BLaER1 treated with 17β-estradiol and CSF1 and Interleukin-3, amounts not matched to agents 10 nM and 100 nM (cell line): ENCODE measurements at regions not wholly inside any gene's neighbourhood (a gene's known extent, or its start where the extent isn't known, plus 50 kb on each side); places are given as distances from the start of the nearest gene placed in this dataset.

Source experiments
- H3K27ac ChIP-seq, 11 experiments: shearing (Covaris generic); formaldehyde crosslinking; 2 replicates each; pipeline ENCODE4 v1.8.1; 2022
- H3K27me3 ChIP-seq, 11 experiments: shearing (Covaris generic); formaldehyde crosslinking; 2 replicates each; pipeline ENCODE4 v1.8.1; 2022
- H3K36me3 ChIP-seq, 11 experiments: shearing (Covaris generic); formaldehyde crosslinking; 2 replicates each; pipeline ENCODE4 v1.8.1; 2022
- H3K4me1 ChIP-seq, 10 experiments: shearing (Covaris generic); formaldehyde crosslinking; 2 replicates each; pipeline ENCODE4 v1.8.1; 2022
- H3K4me2 ChIP-seq, 11 experiments: shearing (Covaris generic); formaldehyde crosslinking; 2 replicates each; pipeline ENCODE4 v1.8.1; 2022
- H3K4me3 ChIP-seq, 10 experiments: shearing (Covaris generic); formaldehyde crosslinking; 2 replicates each; pipeline ENCODE4 v1.8.1; 2022
- H3K9ac ChIP-seq, 11 experiments: shearing (Covaris generic); formaldehyde crosslinking; 2 replicates each; pipeline ENCODE4 v1.8.1; 2022
- H3K9me3 ChIP-seq, 11 experiments: shearing (Covaris generic); formaldehyde crosslinking; replicated peaks in 1 of 11; 2 replicates each; pipeline ENCODE4 v1.8.1; 2022
- H4K20me1 ChIP-seq, 11 experiments: shearing (Covaris generic); formaldehyde crosslinking; 2 replicates each; pipeline ENCODE4 v1.8.1; 2022
- Cebpa-rat ChIP-seq, 11 experiments: shearing (Covaris generic); IDR thresholded peaks; 2 replicates each; pipeline ENCODE4 v1.8.1; 2022

DNA sequence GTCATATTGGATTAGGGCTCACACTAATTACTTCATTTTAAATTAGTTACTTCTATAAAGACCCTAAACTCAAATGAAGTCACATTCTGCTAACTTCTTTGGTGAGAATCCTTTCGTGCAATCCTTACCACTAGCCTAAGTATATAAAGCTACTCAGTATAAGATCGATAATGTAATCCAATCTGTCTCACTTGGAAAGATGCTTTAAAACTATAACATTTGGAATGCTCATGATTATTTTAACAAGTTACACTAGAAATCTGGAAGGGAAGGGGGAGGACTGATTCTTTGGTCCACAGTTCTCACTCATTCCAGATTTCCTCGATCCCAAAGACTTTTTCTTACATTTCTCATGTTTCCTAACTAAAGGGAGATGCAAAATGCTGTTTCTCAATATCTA is 336.4 kb upstream of the SLIT2 start:
- Histone ChIP-seq H4K20me1 (no peaks in the 10 kb centered on the region), H3K27ac (no peak overlapping the region), H3K27me3 (no peaks in the 10 kb centered on the region), H3K9me3 (peaks cover 0 to 8% (median 0%) of the 10 kb centered on the region in 11 experiments; a peak in 6 of 22 replicates), H3K4me2 (no peak overlapping the region), H3K9ac (no peak overlapping the region), H3K4me3 (no peak overlapping the region), H3K4me1 (no peaks in the 10 kb centered on the region), H3K36me3 (no peaks in the 10 kb centered on the region)
- TF ChIP-seq Cebpa-rat (IDR thresholded peaks at IDR 0.05) = no peak

GRCh38 chr4:19913650-19914049 is 338.1 kb upstream of the SLIT2 start:
- Histone ChIP-seq H3K27me3 (no peaks in the 10 kb centered on the region), H3K27ac (no peak overlapping the region), H3K4me1 (no peaks in the 10 kb centered on the region), H3K36me3 (no peaks in the 10 kb centered on the region), H3K4me2 (no peak overlapping the region), H4K20me1 (no peaks in the 10 kb centered on the region), H3K4me3 (no peak overlapping the region), H3K9me3 (peaks cover 0 to 5% (median 0%) of the 10 kb centered on the region in 11 experiments; a peak in 1 of 22 replicates), H3K9ac (no peak overlapping the region)
- no peak for TF ChIP-seq Cebpa-rat (IDR thresholded peaks at IDR 0.05)

DNA sequence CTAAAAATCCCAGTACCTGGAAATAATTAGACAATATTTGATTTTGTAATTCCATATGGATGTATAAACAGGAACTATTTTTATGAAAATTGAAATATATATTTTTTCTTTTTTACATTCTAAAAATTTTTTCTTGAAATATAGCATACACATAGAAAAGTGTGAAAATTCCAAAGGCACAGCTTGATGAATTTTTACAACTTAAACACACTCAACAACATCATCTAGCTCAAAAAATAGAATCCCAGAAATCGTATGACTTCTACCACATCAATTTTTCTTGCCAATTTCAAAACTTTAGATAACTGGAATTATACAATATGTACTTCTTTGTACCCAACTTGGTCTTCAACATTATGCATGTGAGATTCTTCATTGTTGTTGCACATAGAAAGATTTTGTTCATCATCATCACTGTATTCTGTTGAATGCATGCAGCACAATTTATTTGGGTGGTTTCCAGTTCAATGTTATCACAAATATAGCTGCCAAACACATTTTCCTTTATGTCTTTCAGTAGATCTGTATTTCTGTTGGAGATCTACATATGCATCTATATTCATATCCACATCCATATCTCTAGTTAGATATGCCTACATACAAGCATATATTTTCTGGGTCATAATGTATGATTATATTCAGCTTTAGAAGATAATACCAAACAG is 340.7 kb upstream of the SLIT2 start:
- Histone ChIP-seq H3K27ac (no peak overlapping the region), H3K27me3 (no peaks in the 10 kb centered on the region), H3K4me1 (no peaks in the 10 kb centered on the region), H3K9ac (no peak overlapping the region), H3K4me2 (no peak overlapping the region), H3K36me3 (no peaks in the 10 kb centered on the region), H3K9me3 (no peaks in the 10 kb centered on the region), H3K4me3 (no peak overlapping the region), H4K20me1 (no peaks in the 10 kb centered on the region)
- no peak for TF ChIP-seq Cebpa-rat (IDR thresholded peaks at IDR 0.05)

DNA sequence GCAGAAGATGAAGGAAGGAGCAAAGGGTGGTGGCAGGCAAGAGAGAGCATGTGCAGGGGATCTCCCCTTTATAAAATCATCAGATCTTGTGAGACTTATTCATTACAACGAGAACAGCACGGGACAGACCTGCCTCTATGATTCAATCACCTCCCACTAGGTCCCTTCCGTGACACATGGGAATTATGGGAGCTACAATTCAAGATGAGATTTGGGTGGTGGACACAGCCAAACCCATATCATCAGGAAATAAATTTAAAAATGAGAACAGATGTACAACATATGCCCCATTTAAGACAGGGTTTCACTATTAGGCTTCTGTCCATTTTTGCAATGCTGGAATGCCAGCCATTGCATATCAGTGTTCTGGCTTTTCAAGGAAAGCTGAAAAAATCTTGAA is 346.7 kb upstream of the SLIT2 start:
- no peaks in the 10 kb centered on the region for H3K9me3 ChIP-seq
- no peaks in the 10 kb centered on the region for H4K20me1 ChIP-seq
- TF ChIP-seq Cebpa-rat (IDR thresholded peaks at IDR 0.05) = no peak

DNA sequence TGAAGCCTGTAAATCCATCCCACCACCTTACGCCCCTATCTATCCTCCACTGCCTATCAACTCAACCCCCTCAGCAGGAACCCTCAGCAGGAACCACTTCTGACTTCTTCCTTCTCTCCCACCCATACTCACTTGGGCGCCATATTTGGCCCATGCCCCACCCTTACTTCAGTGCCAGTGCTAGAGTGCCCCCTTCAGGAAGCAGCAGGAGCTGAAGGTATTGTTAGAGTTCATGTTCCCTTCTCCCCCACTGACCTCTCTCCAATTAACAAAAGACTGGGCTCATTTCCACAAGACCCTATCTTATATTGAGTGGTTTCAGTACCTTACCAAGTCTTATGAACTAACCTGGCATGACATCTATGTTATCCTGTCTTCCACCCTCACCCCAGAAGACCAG is 363.1 kb upstream of the SLIT2 start:
- H3K36me3 ChIP-seq = no peaks in the 10 kb centered on the region
- no peak overlapping the region for H3K4me2 ChIP-seq
- H3K4me1 ChIP-seq = no peaks in the 10 kb centered on the region
- TF ChIP-seq Cebpa-rat (IDR thresholded peaks at IDR 0.05) = no peak
- no peaks in the 10 kb centered on the region for H3K27me3 ChIP-seq
- H3K27ac ChIP-seq = no peak overlapping the region
- peaks cover 0 to 28% (median 10%) of the 10 kb centered on the region in 11 experiments; a peak in 13 of 22 replicates for H3K9me3 ChIP-seq
- no peak overlapping the region for H3K4me3 ChIP-seq
- H3K9ac ChIP-seq = no peak overlapping the region
- no peaks in the 10 kb centered on the region for H4K20me1 ChIP-seq

More for the DNA sequence above, 346.7 kb upstream of the SLIT2 start:
- no peak overlapping the region for H3K9ac ChIP-seq
- H3K27ac ChIP-seq = no peak overlapping the region
- no peaks in the 10 kb centered on the region for H3K36me3 ChIP-seq
- no peaks in the 10 kb centered on the region for H3K27me3 ChIP-seq
- no peak overlapping the region for H3K4me3 ChIP-seq
- H3K4me2 ChIP-seq = no peak overlapping the region
- no peaks in the 10 kb centered on the region for H3K4me1 ChIP-seq

- H3K4me1 ChIP-seq = peaks cover 0 to 21% (median 20%) of the 10 kb centered on the region in 10 experiments; a peak in 15 of 20 replicates
- no peak overlapping the region for H3K4me3 ChIP-seq
- H4K20me1 ChIP-seq = no peaks in the 10 kb centered on the region
- H3K36me3 ChIP-seq = no peaks in the 10 kb centered on the region
- peaks cover 0 to 17% (median 10%) of the 10 kb centered on the region in 11 experiments; a peak in 13 of 22 replicates for H3K9me3 ChIP-seq
- H3K27ac ChIP-seq = no peak overlapping the region
- no peak overlapping the region for H3K4me2 ChIP-seq
- no peaks in the 10 kb centered on the region for H3K27me3 ChIP-seq
- no peak overlapping the region for H3K9ac ChIP-seq
- TF ChIP-seq Cebpa-rat (IDR thresholded peaks at IDR 0.05) = no peak
Observed at GRCh38 chr4:19883841-19884240, 367.9 kb upstream of the SLIT2 start.

DNA sequence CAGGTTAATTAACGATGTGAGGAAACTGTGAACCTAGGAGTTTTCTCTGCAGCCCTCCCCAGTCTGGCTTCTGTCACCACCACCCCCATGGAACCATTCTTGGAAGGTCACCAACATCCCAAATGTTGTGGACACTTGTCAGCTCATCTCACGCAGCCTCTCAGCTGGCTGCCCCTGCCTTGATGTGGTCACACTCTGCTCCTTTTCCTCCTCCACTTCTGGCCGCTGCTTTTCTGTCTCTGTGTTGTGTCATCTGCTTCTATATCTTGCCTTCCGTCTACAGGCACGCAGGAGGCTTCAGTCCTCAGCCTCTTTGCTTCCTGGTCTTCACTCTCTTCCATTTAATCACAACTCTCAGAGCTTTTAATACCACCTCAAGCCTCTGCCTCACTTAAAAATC is 371.5 kb upstream of the SLIT2 start:
- Histone ChIP-seq H3K4me2 (peak overlapping the region in 9 of 11 experiments; percentile 15 to 76 (median 58); a peak in 18 of 22 replicates), H3K36me3 (no peaks in the 10 kb centered on the region), H3K9ac (no peak overlapping the region), H3K27me3 (no peaks in the 10 kb centered on the region), H3K4me1 (peaks cover 0 to 24% (median 21%) of the 10 kb centered on the region in 10 experiments; a peak in 15 of 20 replicates), H3K9me3 (0 out of 22 replicates have a peak, but pooled peaks cover 0 to 3% (median 0%) of the 10 kb centered on the region in 11 experiments), H3K27ac (no peak overlapping the region), H3K4me3 (no peak overlapping the region), H4K20me1 (no peaks in the 10 kb centered on the region)
- no peak for TF ChIP-seq Cebpa-rat (IDR thresholded peaks at IDR 0.05)

DNA sequence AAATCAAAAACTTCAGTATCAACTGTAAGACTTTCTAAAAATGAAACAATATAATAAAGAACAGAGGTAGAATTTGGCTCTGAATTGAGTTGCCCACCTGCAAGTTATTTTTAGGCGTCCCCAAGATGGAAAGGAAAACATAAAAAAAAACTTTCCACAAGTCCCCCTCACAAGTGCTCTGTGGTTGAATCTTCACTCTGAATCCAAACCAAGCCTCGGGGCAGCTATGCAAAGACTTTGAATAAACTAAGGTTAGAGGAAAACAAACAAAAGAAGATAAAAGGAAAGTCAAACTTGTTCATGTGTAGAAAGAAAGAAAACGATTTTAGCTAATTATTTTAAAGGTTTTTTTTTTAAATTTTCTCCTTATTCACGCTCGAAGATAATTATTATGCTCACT is 372.4 kb upstream of the SLIT2 start:
- H3K27ac ChIP-seq = no peak overlapping the region
- no peak overlapping the region for H3K9ac ChIP-seq
- no peaks in the 10 kb centered on the region for H4K20me1 ChIP-seq
- TF ChIP-seq Cebpa-rat (IDR thresholded peaks at IDR 0.05) = no peak
- H3K36me3 ChIP-seq = no peaks in the 10 kb centered on the region
- H3K4me1 ChIP-seq = peaks cover 0 to 24% (median 21%) of the 10 kb centered on the region in 10 experiments; a peak in 15 of 20 replicates
- H3K4me3 ChIP-seq = no peak overlapping the region
- peak overlapping the region in 8 of 11 experiments; percentile 24 to 76 (median 60); a peak in 16 of 22 replicates for H3K4me2 ChIP-seq
- no peaks in the 10 kb centered on the region for H3K27me3 ChIP-seq
- 0 out of 22 replicates have a peak, but pooled peaks cover 0 to 3% (median 0%) of the 10 kb centered on the region in 11 experiments for H3K9me3 ChIP-seq

DNA sequence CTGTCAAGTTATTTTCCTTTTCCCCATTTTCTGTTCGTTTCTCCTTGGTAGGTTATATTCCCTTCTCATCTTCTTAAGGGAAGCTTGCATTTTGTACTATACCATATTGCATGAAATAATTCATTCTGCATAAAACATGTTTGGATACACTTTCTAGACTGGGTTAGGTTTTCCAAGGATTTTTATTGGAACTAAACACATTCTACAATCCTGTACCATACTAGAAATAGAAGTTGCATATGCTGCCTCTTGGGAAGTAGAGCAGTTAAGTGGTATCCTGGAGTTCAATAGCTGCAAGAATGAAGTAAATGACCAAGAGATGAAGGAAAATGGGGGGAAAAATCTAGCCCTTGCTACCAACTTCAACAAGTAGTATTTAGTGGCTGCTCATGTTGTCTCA is 393.7 kb upstream of the SLIT2 start:
- H3K4me3 ChIP-seq = no peak overlapping the region
- H4K20me1 ChIP-seq = no peaks in the 10 kb centered on the region
- TF ChIP-seq Cebpa-rat (IDR thresholded peaks at IDR 0.05) = no peak
- H3K27me3 ChIP-seq = no peaks in the 10 kb centered on the region
- no peaks in the 10 kb centered on the region for H3K36me3 ChIP-seq
- H3K9ac ChIP-seq = no peak overlapping the region
- H3K4me2 ChIP-seq = no peak overlapping the region
- H3K27ac ChIP-seq = no peak overlapping the region
- H3K4me1 ChIP-seq = no peaks in the 10 kb centered on the region
- H3K9me3 ChIP-seq = peaks cover 0 to 16% (median 8%) of the 10 kb centered on the region in 11 experiments; a peak in 7 of 22 replicates

GRCh38 chr4:19857380-19857779 is 394.3 kb upstream of the SLIT2 start:
- H3K27me3 ChIP-seq = no peaks in the 10 kb centered on the region
- no peak for TF ChIP-seq Cebpa-rat (IDR thresholded peaks at IDR 0.05)
- no peaks in the 10 kb centered on the region for H3K36me3 ChIP-seq
- peaks cover 0 to 16% (median 8%) of the 10 kb centered on the region in 11 experiments; a peak in 7 of 22 replicates for H3K9me3 ChIP-seq
- H3K4me3 ChIP-seq = no peak overlapping the region
- H4K20me1 ChIP-seq = no peaks in the 10 kb centered on the region
- no peak overlapping the region for H3K4me2 ChIP-seq
- no peak overlapping the region for H3K27ac ChIP-seq
- H3K9ac ChIP-seq = no peak overlapping the region
- peaks cover 0 to 3% (median 0%) of the 10 kb centered on the region in 10 experiments; a peak in 5 of 20 replicates for H3K4me1 ChIP-seq
